PC-9 (cell line): ENCODE measurements at regions not wholly inside any gene's neighbourhood (a gene's known extent, or its start where the extent isn't known, plus 50 kb on each side); places are given as distances from the start of the nearest gene placed in this dataset.

Experiments
- BruUV-seq: library from RNA; stranded (reverse); fragments of 400-500 nt; replicated peaks from 2 replicates; lab custom pipeline; 2021; lab: Mats Ljungman, UMichigan
- CTCF ChIA-PET: fragments of 300-600 bp; sonication (Branson Sonifier 250); formaldehyde crosslinking; loops from one replicate; lab custom pipeline; 2022; ENCODE audit warnings: antibody characterized with exemption; lab: Charles Lee
- POLR2A ChIA-PET: fragments of 300-600 bp; sonication (Branson Sonifier 250); formaldehyde crosslinking; loops from one replicate; lab custom pipeline; 2022; ENCODE audit warnings: antibody characterized with exemption; ENCODE audit not compliant: unreplicated experiment; lab: Charles Lee
- DNase-seq, 2 experiments: peaks; one replicate each; pipeline versions ENCODE4 v3.0.0 to v3.0.0-alpha.2; 2015 to 2022; ENCODE audit warnings: mixed read lengths in 1 of 2
- H2AFZ ChIP-seq: fragments of 200-600 bp; sonication (generic); 2 replicates; pipeline ENCODE4 v1.8.1; 2017; ENCODE audit warnings: antibody characterized with exemption
- H3F3A ChIP-seq: fragments of 200-600 bp; sonication (generic); 2 replicates; pipeline ENCODE4 v1.8.1; 2017; ENCODE audit warnings: antibody characterized with exemption, mild to moderate bottlenecking, low read depth; ENCODE audit not compliant: insufficient read depth
- H3K27ac ChIP-seq: fragments of 200-600 bp; sonication (generic); 2 replicates; pipeline ENCODE4 v1.6.1; 2016; ENCODE audit warnings: mixed run types
- H3K27me3 ChIP-seq: fragments of 200-600 bp; sonication (generic); 2 replicates; pipeline ENCODE4 v1.6.1; 2016; ENCODE audit warnings: low read depth, mixed run types; ENCODE audit not compliant: insufficient read depth
- H3K36me3 ChIP-seq: fragments of 200-600 bp; sonication (generic); 2 replicates; pipeline ENCODE4 v1.6.1; 2016; ENCODE audit warnings: low read depth, mixed run types
- H3K4me1 ChIP-seq: fragments of 200-600 bp; sonication (generic); replicated peaks from 2 replicates; pipeline ENCODE4 v1.6.1; 2016; ENCODE audit warnings: mixed run types; ENCODE audit not compliant: insufficient read depth
- H3K4me2 ChIP-seq: fragments of 200-600 bp; sonication (generic); 2 replicates; pipeline ENCODE4 v1.6.1; 2017; ENCODE audit warnings: mixed run types
- H3K4me3 ChIP-seq: fragments of 200-600 bp; sonication (generic); 2 replicates; pipeline ENCODE4 v1.6.1; 2016; ENCODE audit warnings: mixed run types
- H3K79me2 ChIP-seq: fragments of 200-600 bp; sonication (generic); 2 replicates; pipeline ENCODE4 v1.6.1; 2017; ENCODE audit warnings: low read depth, mixed run types
- H3K9me2 ChIP-seq: fragments of 200-600 bp; sonication (generic); 2 replicates; pipeline ENCODE4 v1.8.1; 2017; ENCODE audit warnings: mild to moderate bottlenecking; ENCODE audit not compliant: insufficient read depth
- H3K9me3 ChIP-seq: fragments of 200-600 bp; sonication (generic); 2 replicates; pipeline ENCODE4 v1.8.1; 2016; ENCODE audit warnings: low read depth; ENCODE audit not compliant: insufficient read depth
- H4K20me1 ChIP-seq: fragments of 200-600 bp; sonication (generic); 2 replicates; pipeline ENCODE4 v1.8.1; 2017; ENCODE audit not compliant: insufficient read depth
- CTCF ChIP-seq: fragments of 200-600 bp; sonication (generic); conservative IDR thresholded peaks from 2 replicates; pipeline ENCODE4 v1.6.1; 2017; ENCODE audit warnings: mixed run types, antibody characterized with exemption, mild to moderate bottlenecking, moderate library complexity
- EZH2 ChIP-seq: fragments of 200-600 bp; sonication (generic); IDR thresholded peaks from 2 replicates; pipeline ENCODE4 v1.8.0; 2017; ENCODE audit warnings: antibody characterized with exemption, low read depth
- intact Hi-C: fragments of 100-400 bp; cut with micrococcal nuclease; formaldehyde crosslinking; loops from one replicate; pipeline ENCODE4 v1.10.0; 2022; ENCODE audit not compliant: unreplicated experiment

GRCh38 chr11:101717619-101718018 is 133.8 kb upstream of the TRPC6 start:
- no peaks in the 10 kb centered on the region for H3F3A ChIP-seq
- no peak overlapping the region for H3K4me2 ChIP-seq
- DNase-seq, result no peak
- no peaks in the 10 kb centered on the region for H3K36me3 ChIP-seq
- no peaks in the 10 kb centered on the region for H3K27me3 ChIP-seq
- ChIA-PET CTCF (no interaction called here), POLR2A (no interaction called here)
- no peak overlapping the region for H2AFZ ChIP-seq
- H3K9me3 ChIP-seq, result no peaks in the 10 kb centered on the region
- H3K27ac ChIP-seq, result no peak overlapping the region
- no peaks in the 10 kb centered on the region for H3K4me1 ChIP-seq
- H3K9me2 ChIP-seq, result no peaks in the 10 kb centered on the region
- no TSS peak for BruUV-seq
- intact Hi-C loops, result no loop called here
- no peaks in the 10 kb centered on the region for H3K79me2 ChIP-seq
- H4K20me1 ChIP-seq, result no peaks in the 10 kb centered on the region
- no peak for TF ChIP-seq CTCF
- TF ChIP-seq EZH2, result no peak
- H3K4me3 ChIP-seq, result no peak overlapping the region

GRCh38 chr11:101715281-101715680 is 131.5 kb upstream of the TRPC6 start:
- POLR2A ChIA-PET, result no interaction called here
- H3K4me3 ChIP-seq, result no peak overlapping the region
- DNase-seq, result no peak
- H2AFZ ChIP-seq, result no peak overlapping the region
- H3K4me1 ChIP-seq, result no peaks in the 10 kb centered on the region
- intact Hi-C loops, result no loop called here
- H3K27me3 ChIP-seq, result no peaks in the 10 kb centered on the region
- H3K9me3 ChIP-seq, result no peaks in the 10 kb centered on the region
- no peaks in the 10 kb centered on the region for H4K20me1 ChIP-seq
- no peaks in the 10 kb centered on the region for H3K9me2 ChIP-seq
- TF ChIP-seq EZH2, result no peak
- no peak for TF ChIP-seq CTCF
- no TSS peak for BruUV-seq
- CTCF ChIA-PET, result no interaction called here
- no peaks in the 10 kb centered on the region for H3K36me3 ChIP-seq
- no peaks in the 10 kb centered on the region for H3F3A ChIP-seq
- H3K79me2 ChIP-seq, result no peaks in the 10 kb centered on the region
- no peak overlapping the region for H3K27ac ChIP-seq
- H3K4me2 ChIP-seq, result no peak overlapping the region

GRCh38 chr11:101707477-101707876 is 123.7 kb upstream of the TRPC6 start:
- Histone ChIP-seq H3K27ac (no peak overlapping the region), H3K4me3 (no peak overlapping the region), H3K36me3 (no peaks in the 10 kb centered on the region), H3K9me3 (no peaks in the 10 kb centered on the region), H3K79me2 (no peaks in the 10 kb centered on the region), H4K20me1 (no peaks in the 10 kb centered on the region), H3K27me3 (no peaks in the 10 kb centered on the region), H3K4me2 (0 out of 2 replicates have a peak overlapping the region, but pooled peaks have one; percentile 6), H2AFZ (no peak overlapping the region), H3F3A (no peaks in the 10 kb centered on the region), H3K9me2 (no peaks in the 10 kb centered on the region), H3K4me1 (peaks cover 11% of the 10 kb centered on the region)
- no peak for TF ChIP-seq EZH2
- TF ChIP-seq CTCF, result no peak
- no TSS peak for BruUV-seq
- POLR2A ChIA-PET, result no interaction called here
- CTCF ChIA-PET, result no interaction called here
- DNase-seq, result no peak
- intact Hi-C loops, result no loop called here
